Cardiac muscle cell (in vitro differentiated cells and primary cell): ENCODE measurements at regions not wholly inside any gene's neighbourhood (a gene's known extent, or its start where the extent isn't known, plus 50 kb on each side); places are given as distances from the start of the nearest gene placed in this dataset.

ENCODE experiments used
- DNase-seq, 2 donors: peaks; one replicate each; pipeline versions ENCODE4 v3.0.0 to v3.0.0-alpha.2; 2010 to 2017; ENCODE audit warnings: low read depth in 1 of 2, low spot score in 1 of 2
- H3K27ac ChIP-seq: fragments of 200-600 bp; sonication (generic); 2 replicates; pipeline ENCODE4 v1.5.1; 2016
- H3K27me3 ChIP-seq: fragments of 200-600 bp; sonication (generic); 2 replicates; pipeline ENCODE4 v1.6.0; 2016; ENCODE audit warnings: control low read depth
- H3K36me3 ChIP-seq: fragments of 200-600 bp; sonication (generic); 2 replicates; pipeline ENCODE4 v1.5.1; 2016; ENCODE audit warnings: control low read depth
- H3K4me1 ChIP-seq: fragments of 200-600 bp; sonication (generic); 2 replicates; pipeline ENCODE4 v1.8.1; 2017; ENCODE audit warnings: low read depth, mild to moderate bottlenecking, mixed run types
- H3K4me3 ChIP-seq: fragments of 200-600 bp; sonication (generic); 2 replicates; pipeline ENCODE4 v1.5.1; 2016; ENCODE audit warnings: mild to moderate bottlenecking
- H3K9me3 ChIP-seq: fragments of 200-600 bp; sonication (generic); 2 replicates; pipeline ENCODE4 v1.5.1; 2017; ENCODE audit warnings: low read depth, mild to moderate bottlenecking, control low read depth
- CTCF ChIP-seq: IDR thresholded peaks from 2 replicates; pipeline ENCODE4 v1.5.1; 2012; ENCODE audit warnings: low read depth, mild to moderate bottlenecking, low read length

- H3K27ac ChIP-seq: no peak overlapping the region
- no peaks in the 10 kb centered on the region for H3K4me1 ChIP-seq
- H3K27me3 ChIP-seq: no peaks in the 10 kb centered on the region
- TF ChIP-seq CTCF: no peak
- H3K36me3 ChIP-seq: no peaks in the 10 kb centered on the region
- DNase-seq: no peak
- H3K4me3 ChIP-seq: no peak overlapping the region
- no peaks in the 10 kb centered on the region for H3K9me3 ChIP-seq
Measured at GRCh38 chr6:79776076-79776475, 144.9 kb downstream of the SH3BGRL2 start.

GRCh38 chr6:79775222-79775621 is 144.1 kb downstream of the SH3BGRL2 start:
- Histone ChIP-seq H3K27me3 (no peaks in the 10 kb centered on the region), H3K9me3 (no peaks in the 10 kb centered on the region), H3K4me1 (no peaks in the 10 kb centered on the region), H3K36me3 (no peaks in the 10 kb centered on the region), H3K27ac (no peak overlapping the region), H3K4me3 (no peak overlapping the region)
- no peak for DNase-seq
- TF ChIP-seq CTCF: no peak

GRCh38 chr6:79764747-79765146 is 133.6 kb downstream of the SH3BGRL2 start:
- Histone ChIP-seq H3K4me1 (no peaks in the 10 kb centered on the region), H3K27ac (no peak overlapping the region), H3K4me3 (no peak overlapping the region), H3K9me3 (no peaks in the 10 kb centered on the region), H3K27me3 (no peaks in the 10 kb centered on the region), H3K36me3 (no peaks in the 10 kb centered on the region)
- no peak for TF ChIP-seq CTCF
- no peak for DNase-seq

- no peaks in the 10 kb centered on the region for H3K36me3 ChIP-seq
- TF ChIP-seq CTCF: no peak
- H3K9me3 ChIP-seq: no peaks in the 10 kb centered on the region
- H3K4me3 ChIP-seq: no peak overlapping the region
- no peak overlapping the region for H3K27ac ChIP-seq
- DNase-seq: no peak
- H3K27me3 ChIP-seq: no peaks in the 10 kb centered on the region
- no peaks in the 10 kb centered on the region for H3K4me1 ChIP-seq
Measured at GRCh38 chr6:79763301-79763700, 132.2 kb downstream of the SH3BGRL2 start.

- Histone ChIP-seq H3K27ac (no peak overlapping the region), H3K36me3 (no peaks in the 10 kb centered on the region), H3K4me3 (no peak overlapping the region), H3K9me3 (no peaks in the 10 kb centered on the region), H3K4me1 (no peaks in the 10 kb centered on the region), H3K27me3 (no peaks in the 10 kb centered on the region)
- peak; percentile 29 for TF ChIP-seq CTCF
- peak; percentile 5 to 42 for DNase-seq
Measured at GRCh38 chr6:79762370-79762769, 131.2 kb downstream of the SH3BGRL2 start.

- H3K9me3 ChIP-seq: no peaks in the 10 kb centered on the region
- H3K27ac ChIP-seq: no peak overlapping the region
- DNase-seq: no peak
- H3K4me1 ChIP-seq: no peaks in the 10 kb centered on the region
- no peaks in the 10 kb centered on the region for H3K27me3 ChIP-seq
- no peaks in the 10 kb centered on the region for H3K36me3 ChIP-seq
- no peak for TF ChIP-seq CTCF
- H3K4me3 ChIP-seq: no peak overlapping the region
Measured at GRCh38 chr6:79756496-79756895, 125.4 kb downstream of the SH3BGRL2 start.
